SH-SY5Y (cell line): ENCODE measurements at regions not wholly inside any gene's neighbourhood (a gene's known extent, or its start where the extent isn't known, plus 50 kb on each side); places are given as distances from the start of the nearest gene placed in this dataset.

Experiments used
- GATA2 ChIP-seq: IDR thresholded peaks from 2 replicates; pipeline ENCODE4 v1.6.1; 2011; ENCODE audit warnings: mild to moderate bottlenecking, low read depth, low read length
- GATA3 ChIP-seq: IDR thresholded peaks from 2 replicates; pipeline ENCODE4 v1.6.1; 2011; ENCODE audit warnings: low read depth, mild to moderate bottlenecking, low read length, moderate library complexity

- TF ChIP-seq GATA2 (no peak), GATA3 (no peak)
Observed at GRCh38 chr6:44641344-44642031, 254.0 kb downstream of the CDC5L start.

- TF ChIP-seq GATA2: no peak
- no peak for TF ChIP-seq GATA3
Observed at GRCh38 chr6:44642349-44642748, 254.8 kb downstream of the CDC5L start.

- TF ChIP-seq GATA3 (no peak), GATA2 (no peak)
Observed at GRCh38 chr6:44642870-44643522, 255.5 kb downstream of the CDC5L start.

GRCh38 chr6:44645276-44645675, 257.8 kb downstream of the CDC5L start:
- TF ChIP-seq GATA2 (no peak), GATA3 (no peak)

DNA sequence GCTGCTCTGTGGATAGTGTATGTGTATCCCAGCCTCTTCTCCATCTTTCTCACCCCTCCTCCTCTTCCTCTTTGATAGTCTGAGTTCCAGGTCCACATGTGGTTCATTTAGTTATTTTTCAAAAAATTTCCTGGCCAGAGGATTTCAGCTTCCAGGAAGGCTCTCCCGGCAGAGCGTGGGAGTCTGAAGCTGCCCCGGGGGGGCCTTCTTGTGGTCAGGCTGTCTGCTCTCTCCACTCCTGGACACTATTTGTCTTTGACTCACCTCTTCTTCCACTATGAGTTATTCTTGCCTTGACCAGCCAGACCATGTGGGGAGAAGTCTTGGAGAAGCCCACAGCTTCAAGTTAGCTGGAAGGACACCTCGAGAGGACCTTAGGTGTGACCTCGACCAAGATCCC, 258.8 kb downstream of the CDC5L start:
- TF ChIP-seq GATA2: no peak
- no peak for TF ChIP-seq GATA3

DNA sequence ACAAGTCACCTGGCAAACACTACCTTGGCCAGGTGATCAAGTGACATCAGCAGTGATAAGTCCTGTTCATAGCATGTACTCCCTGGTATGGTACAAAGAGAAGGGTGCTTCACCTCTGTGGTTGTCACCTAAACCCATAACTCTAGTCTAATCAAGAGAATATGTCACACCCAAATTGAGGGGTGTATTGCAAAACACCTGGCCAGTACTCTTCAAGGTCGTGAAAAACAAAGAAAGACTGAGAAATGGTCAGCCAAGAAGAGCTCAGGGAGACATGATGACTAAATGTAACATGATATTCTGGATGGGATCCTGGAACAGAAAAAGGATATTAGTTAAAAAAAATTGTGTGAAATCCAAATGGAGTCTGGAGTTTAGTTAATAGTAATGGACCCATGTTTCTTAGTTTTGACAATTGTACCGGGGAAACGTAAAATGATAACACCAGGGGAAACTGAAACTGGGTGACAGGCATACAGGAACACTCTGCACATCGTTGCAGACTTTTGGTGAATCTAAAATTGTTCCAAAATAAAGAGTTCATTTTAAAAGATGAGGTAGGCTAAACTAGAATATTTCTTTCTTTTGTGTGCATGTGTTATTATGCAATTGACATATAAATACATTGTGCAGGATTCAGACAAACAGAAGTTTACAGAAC, 262.0 kb downstream of the CDC5L start:
- TF ChIP-seq GATA3 (no peak), GATA2 (no peak)

DNA sequence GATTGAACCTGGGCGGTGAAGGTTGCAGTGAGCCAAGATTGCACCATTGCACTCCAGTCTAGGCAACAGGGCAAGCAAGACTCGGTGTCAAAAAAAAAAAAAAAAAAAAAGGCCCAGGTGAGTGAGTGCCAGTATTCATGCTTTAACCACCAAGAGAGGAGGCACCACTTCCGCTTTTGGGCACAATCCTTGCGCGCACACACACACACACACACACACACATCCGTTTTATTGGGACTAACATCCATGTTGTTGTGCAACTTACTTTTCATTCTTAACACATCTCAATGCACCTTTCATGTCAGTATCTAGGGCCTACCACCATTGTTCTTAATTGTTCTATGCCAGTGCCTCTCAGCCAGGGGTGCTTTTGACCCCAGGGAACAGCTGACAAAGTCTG, 263.0 kb downstream of the CDC5L start:
- TF ChIP-seq GATA2 (no peak), GATA3 (no peak)

GRCh38 chr6:44650947-44651346, 263.4 kb downstream of the CDC5L start:
- TF ChIP-seq GATA3: no peak
- TF ChIP-seq GATA2: no peak

- TF ChIP-seq GATA3 (no peak), GATA2 (no peak)
Observed at GRCh38 chr6:44651604-44652003, 264.1 kb downstream of the CDC5L start.

DNA sequence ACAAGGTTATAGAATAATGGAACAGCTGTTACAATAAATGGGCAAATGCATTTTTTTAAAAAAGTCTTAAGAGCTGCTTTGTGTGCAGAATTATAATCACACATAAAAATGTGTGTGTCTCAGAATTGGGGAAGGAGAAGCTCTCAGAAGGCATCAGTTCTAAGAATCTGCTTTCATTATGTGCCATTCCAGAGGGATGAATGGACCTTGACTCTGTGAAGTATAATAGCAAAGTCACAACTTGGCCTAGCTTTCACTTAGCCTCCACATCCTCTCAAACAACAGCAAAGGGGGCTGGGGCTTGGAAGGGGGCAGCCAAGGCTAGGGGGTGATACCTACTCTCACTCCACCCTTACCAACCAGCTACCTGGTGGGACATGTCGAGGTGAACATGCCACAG, 265.0 kb downstream of the CDC5L start:
- TF ChIP-seq GATA3: no peak
- no peak for TF ChIP-seq GATA2

DNA sequence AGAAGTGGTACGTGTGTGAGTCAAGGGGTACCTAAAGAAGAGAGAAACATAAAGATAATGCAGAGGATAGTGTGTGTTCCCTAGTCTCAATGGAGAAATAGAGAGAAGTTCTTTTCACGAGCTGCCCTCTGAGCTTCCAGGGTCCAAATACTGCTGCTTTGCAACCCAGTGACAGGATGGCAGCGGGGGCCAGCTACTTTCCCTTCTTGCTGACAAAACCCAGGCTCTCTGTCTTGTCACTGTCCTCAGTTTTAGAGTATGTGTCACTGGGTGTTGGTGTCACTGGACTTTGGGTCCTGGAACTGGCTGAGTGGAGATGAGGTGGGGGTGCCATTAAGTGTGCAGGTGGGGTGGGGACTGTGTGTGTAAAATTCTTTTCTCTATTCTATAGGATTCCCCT, 265.6 kb downstream of the CDC5L start:
- TF ChIP-seq GATA2 (no peak), GATA3 (no peak)

- no peak for TF ChIP-seq GATA2
- no peak for TF ChIP-seq GATA3
Observed at GRCh38 chr6:44653761-44654218, 266.3 kb downstream of the CDC5L start.

DNA sequence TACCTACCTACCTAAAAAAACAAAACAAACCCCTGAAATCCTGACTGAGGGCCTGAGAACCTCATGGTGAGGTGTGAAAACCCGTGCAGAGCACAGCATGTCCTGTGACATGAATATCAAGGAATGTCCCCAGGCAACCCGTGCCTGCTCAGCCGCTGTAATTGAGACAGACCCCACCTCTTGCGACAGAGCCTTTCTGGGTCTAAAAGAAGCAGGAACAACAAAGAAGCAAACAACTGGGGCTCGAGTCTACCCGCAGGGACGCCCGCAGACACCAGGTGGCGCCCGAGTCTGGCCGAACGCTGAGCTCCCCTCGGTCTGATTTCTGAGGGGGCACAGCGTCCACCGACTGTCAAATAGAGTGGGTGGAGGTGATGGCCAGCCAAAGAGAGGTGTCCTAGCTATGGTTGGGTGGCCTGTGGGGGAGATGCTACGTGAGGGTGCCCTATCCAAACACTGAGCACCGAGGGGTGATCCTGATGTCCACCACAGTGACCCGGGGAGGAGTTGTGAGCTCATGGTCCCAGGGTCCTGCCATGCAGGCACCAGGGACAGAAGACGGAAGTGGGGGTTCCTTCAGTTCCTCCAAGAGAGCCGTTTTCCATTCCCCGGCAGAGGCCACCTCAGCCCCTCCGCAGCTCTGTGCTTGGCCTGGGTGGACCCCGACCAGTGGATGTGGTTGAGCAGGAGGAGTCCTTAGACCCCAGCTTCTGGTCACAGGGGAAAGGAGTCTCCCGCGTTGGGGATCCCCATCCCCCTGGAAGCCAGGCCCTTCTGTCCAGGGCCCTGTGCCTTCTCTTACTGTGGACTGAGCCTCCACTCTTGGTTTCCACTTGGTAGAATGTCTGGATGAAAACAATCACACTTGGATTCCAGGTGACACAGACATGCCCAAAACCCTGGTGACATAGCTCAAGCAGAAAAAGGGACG, 268.2 kb downstream of the CDC5L start:
- TF ChIP-seq GATA3 (no peak), GATA2 (0 out of 2 replicates have a peak, but pooled peaks have one; percentile 6)

DNA sequence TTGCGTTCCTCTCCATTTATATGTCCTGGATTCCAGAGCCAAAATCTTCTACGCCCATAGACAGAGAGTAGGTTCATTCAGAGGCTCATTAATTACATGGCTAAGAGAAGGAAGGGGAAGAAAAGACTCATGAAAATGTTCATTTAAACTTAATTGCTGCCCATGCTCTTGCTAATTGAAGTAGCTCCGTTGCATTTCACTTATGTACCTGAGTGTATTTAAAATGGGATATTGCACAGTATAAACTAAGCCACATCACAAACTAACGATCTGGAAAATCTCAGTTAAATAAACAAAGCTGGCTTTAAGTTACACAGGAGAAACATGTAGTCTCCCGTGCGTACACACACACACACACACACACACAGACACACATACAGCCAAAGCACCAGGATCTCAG, 269.2 kb downstream of the CDC5L start:
- TF ChIP-seq GATA2 (no peak), GATA3 (no peak)
